Upper lobe of left lung (tissue), 6 donors: ENCODE measurements at regions not wholly inside any gene's neighbourhood (a gene's known extent, or its start where the extent isn't known, plus 50 kb on each side); places are given as distances from the start of the nearest gene placed in this dataset.

Source experiments
- ATAC-seq, 2 donors: fragments of 200-7000 bp; cut with Tn5 transposase; one replicate each; pipeline ENCODE4 v1.9.1; 2022; ENCODE audit warnings: mild to moderate bottlenecking in 2 of 2, moderate library complexity in 2 of 2; ENCODE audit not compliant: low FRiP score in 2 of 2
- DNase-seq, 2 donors: peaks; one replicate each; pipeline ENCODE4 v3.0.0-alpha.2; 2019 to 2020
- H3K27ac ChIP-seq, 4 donors: fragments of 200-600 bp; sonication (generic); one replicate each; pipeline ENCODE4 v1.5.1; 2016 to 2019
- H3K27me3 ChIP-seq, 4 donors: fragments of 200-600 bp; sonication (generic); one replicate each; pipeline ENCODE4 v1.5.1; 2017 to 2019
- H3K36me3 ChIP-seq, 4 donors: fragments of 200-600 bp; sonication (generic); one replicate each; pipeline ENCODE4 v1.5.1; 2016 to 2019
- H3K4me1 ChIP-seq, 4 donors: fragments of 200-600 bp; sonication (generic); one replicate each; pipeline ENCODE4 v1.5.1; 2018 to 2019
- H3K4me3 ChIP-seq, 4 donors: fragments of 200-600 bp; sonication (generic); one replicate each; pipeline ENCODE4 v1.5.1; 2017 to 2019; ENCODE audit warnings: mild to moderate bottlenecking in 2 of 4, moderate library complexity in 1 of 4
- H3K9me3 ChIP-seq, 4 donors: fragments of 200-600 bp; sonication (generic); one replicate each; pipeline ENCODE4 v1.5.1; 2018 to 2019
- EP300 ChIP-seq, 4 donors: sonication (generic); formaldehyde crosslinking; IDR thresholded peaks; one replicate each; pipeline ENCODE4 v1.5.1; 2017; ENCODE audit warnings: antibody characterized with exemption in 4 of 4, control low read depth in 2 of 4
- POLR2A ChIP-seq, 4 donors: fragments of 450-650 bp; IDR thresholded peaks; one replicate each; pipeline ENCODE4 v1.5.1; 2016 to 2017; ENCODE audit warnings: antibody characterized with exemption in 4 of 4, mild to moderate bottlenecking in 2 of 4
- POLR2AphosphoS5 ChIP-seq, 2 donors: sonication (generic); formaldehyde crosslinking; IDR thresholded peaks; one replicate each; pipeline ENCODE4 v1.5.1; 2017; ENCODE audit warnings: antibody characterized with exemption in 2 of 2
- WGBS, 2 donors: methylation state at CpG; one replicate each; pipeline ENCODE4 v1.1.5; 2017 to 2018; 5-methylcytosine and 5-hydroxymethylcytosine counted together
- TF ChIP-seq, protein P1 (sequence below), 6 experiments: fragments of 450-650 bp in 4 of 6; fragments of 200-600 bp in 2 of 6; sonication (generic) in 2 of 6; IDR thresholded peaks; one replicate each; pipeline ENCODE4 v1.5.1; 2016 to 2019; ENCODE audit warnings: antibody characterized with exemption in 6 of 6
- donor health status: DM: no; HTN: no; CAD: no; lungs with moderate emphysema.
- donor health status: DM: no; HTN: yes; CAD: no; lungs with severe emphysema.

DNA sequence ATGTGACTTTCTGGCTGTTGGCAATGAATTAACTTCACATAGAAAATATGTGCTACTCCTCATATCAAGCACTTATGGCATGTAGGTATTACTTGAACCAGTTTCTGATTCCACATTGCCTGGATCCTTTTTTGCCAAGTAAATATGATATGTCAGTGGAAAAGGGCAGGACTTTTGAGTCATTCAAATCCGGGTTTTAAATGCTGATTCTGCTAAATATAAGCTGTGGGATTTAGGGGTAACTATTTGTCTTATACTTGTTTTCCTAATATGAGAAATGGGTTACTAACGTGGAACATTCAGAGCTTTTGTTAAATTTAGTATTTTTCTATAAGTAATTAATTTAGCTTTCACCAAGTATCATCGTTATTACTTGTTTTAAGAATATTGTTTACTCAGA is 108.0 kb upstream of the HGF start:
- no peak for DNase-seq
- ATAC-seq: no peak
- Histone ChIP-seq H3K27ac (no peak overlapping the region), H3K36me3 (no peaks in the 10 kb centered on the region), H3K27me3 (no peaks in the 10 kb centered on the region), H3K4me3 (no peak overlapping the region), H3K4me1 (no peaks in the 10 kb centered on the region), H3K9me3 (no peaks in the 10 kb centered on the region)
- TF ChIP-seq POLR2AphosphoS5 (IDR thresholded peaks at IDR 0.05) (no peak), EP300 (IDR thresholded peaks at IDR 0.05) (no peak), POLR2A (IDR thresholded peaks at IDR 0.05) (no peak)
- TF ChIP-seq, protein P1, sequence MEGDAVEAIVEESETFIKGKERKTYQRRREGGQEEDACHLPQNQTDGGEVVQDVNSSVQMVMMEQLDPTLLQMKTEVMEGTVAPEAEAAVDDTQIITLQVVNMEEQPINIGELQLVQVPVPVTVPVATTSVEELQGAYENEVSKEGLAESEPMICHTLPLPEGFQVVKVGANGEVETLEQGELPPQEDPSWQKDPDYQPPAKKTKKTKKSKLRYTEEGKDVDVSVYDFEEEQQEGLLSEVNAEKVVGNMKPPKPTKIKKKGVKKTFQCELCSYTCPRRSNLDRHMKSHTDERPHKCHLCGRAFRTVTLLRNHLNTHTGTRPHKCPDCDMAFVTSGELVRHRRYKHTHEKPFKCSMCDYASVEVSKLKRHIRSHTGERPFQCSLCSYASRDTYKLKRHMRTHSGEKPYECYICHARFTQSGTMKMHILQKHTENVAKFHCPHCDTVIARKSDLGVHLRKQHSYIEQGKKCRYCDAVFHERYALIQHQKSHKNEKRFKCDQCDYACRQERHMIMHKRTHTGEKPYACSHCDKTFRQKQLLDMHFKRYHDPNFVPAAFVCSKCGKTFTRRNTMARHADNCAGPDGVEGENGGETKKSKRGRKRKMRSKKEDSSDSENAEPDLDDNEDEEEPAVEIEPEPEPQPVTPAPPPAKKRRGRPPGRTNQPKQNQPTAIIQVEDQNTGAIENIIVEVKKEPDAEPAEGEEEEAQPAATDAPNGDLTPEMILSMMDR (IDR thresholded peaks at IDR 0.05): no peak
- 87 to 92% methylated on average over 3 of the region's 3 CpGs for WGBS, 2 donors

DNA sequence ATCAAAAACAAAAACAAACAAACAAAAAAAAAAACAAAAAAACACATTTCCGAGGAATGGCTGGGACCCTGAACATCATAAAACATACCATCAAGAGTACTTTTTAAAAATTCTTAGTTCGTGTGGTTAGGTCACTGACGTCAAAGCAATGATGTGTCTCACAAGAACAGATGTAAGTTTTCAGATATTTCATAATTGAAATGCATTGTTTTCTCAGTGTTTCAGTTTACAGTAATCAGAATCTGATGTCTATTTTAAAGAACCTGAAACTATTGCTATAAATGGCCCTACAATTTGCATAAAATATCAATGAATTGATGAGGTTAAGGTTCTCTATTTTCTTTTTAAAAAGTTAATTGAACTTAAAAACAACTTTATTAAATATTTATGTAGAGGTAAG is 103.7 kb upstream of the HGF start:
- Histone ChIP-seq H3K4me3 (no peak overlapping the region), H3K27me3 (no peaks in the 10 kb centered on the region), H3K9me3 (no peaks in the 10 kb centered on the region), H3K36me3 (no peaks in the 10 kb centered on the region), H3K27ac (no peak overlapping the region), H3K4me1 (no peaks in the 10 kb centered on the region)
- DNase-seq (no peak), ATAC-seq (no peak)
- WGBS, 2 donors: 73% methylated on average over 3 of the region's 3 CpGs
- TF ChIP-seq POLR2A (IDR thresholded peaks at IDR 0.05) (no peak), POLR2AphosphoS5 (IDR thresholded peaks at IDR 0.05) (no peak), EP300 (IDR thresholded peaks at IDR 0.05) (no peak)
- TF ChIP-seq, protein P1 (IDR thresholded peaks at IDR 0.05): no peak

DNA sequence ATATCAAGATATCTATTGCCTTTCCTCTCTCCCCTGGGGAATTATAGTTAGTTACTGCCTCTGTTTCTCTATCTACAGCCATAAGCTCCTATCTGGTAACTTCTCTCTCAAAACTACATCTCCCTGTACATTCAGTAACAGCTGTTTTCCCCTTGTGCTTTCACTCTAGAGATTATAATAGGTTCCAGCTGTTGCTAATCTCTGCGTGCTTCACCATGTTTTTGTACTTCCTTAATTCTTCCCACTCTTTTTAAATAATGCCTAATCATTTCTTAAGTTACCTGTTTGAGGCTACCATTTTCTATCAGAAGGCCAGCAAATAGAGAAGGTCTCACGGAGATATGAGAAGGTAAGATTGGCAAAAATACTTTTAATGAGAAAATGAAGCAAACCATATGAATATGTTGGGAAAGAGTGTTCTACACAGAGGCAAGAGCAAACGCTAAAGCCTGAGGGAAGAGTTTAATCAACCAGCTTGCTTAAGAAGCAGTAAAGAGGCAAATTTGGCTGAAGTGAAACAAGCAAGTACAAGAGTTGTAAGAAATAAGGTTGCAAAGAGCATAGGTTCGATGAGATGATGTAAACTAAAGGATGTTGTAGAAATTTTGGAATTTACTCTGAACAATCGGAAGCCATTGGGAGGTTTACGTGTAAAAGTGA is 101.9 kb upstream of the HGF start:
- H3K36me3 ChIP-seq: no peaks in the 10 kb centered on the region
- H3K9me3 ChIP-seq: no peaks in the 10 kb centered on the region

DNA sequence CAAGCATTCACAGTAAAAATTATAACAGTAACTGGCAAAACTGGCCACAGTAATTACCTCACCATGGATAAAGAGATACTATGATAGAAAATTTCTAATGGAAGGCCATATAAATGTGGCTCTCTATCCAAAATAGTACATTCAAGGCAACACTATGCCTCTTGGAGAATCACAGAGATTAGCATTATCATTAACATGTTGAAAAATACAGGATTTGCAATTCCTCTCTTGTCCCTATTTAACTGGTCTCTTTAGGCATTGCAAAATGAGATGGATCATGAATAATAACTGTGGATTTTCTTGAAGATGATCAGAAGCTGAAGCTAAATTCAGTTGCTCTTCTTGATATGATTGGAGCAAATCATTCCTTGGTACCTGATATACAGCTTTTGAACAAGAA is 100.8 kb upstream of the HGF start:
- ATAC-seq (no peak), DNase-seq (no peak)
- Histone ChIP-seq H3K27ac (no peak overlapping the region), H3K27me3 (no peaks in the 10 kb centered on the region), H3K36me3 (no peaks in the 10 kb centered on the region), H3K4me1 (no peaks in the 10 kb centered on the region), H3K9me3 (no peaks in the 10 kb centered on the region), H3K4me3 (no peak overlapping the region)
- TF ChIP-seq EP300 (IDR thresholded peaks at IDR 0.05) (no peak), POLR2A (IDR thresholded peaks at IDR 0.05) (no peak), POLR2AphosphoS5 (IDR thresholded peaks at IDR 0.05) (no peak)
- TF ChIP-seq, protein P1 (IDR thresholded peaks at IDR 0.05): no peak

More for the DNA sequence above, 101.9 kb upstream of the HGF start:
- Histone ChIP-seq H3K27ac (no peak overlapping the region), H3K4me1 (no peaks in the 10 kb centered on the region), H3K4me3 (no peak overlapping the region), H3K27me3 (no peaks in the 10 kb centered on the region)
- TF ChIP-seq POLR2AphosphoS5 (IDR thresholded peaks at IDR 0.05): no peak
- no peak for TF ChIP-seq EP300 (IDR thresholded peaks at IDR 0.05)
- TF ChIP-seq, protein P1 (IDR thresholded peaks at IDR 0.05): no peak
- no peak for TF ChIP-seq POLR2A (IDR thresholded peaks at IDR 0.05)
- 86 to 89% methylated on average over 6 of the region's 6 CpGs for WGBS, 2 donors
- ATAC-seq (no peak), DNase-seq (no peak)

DNA sequence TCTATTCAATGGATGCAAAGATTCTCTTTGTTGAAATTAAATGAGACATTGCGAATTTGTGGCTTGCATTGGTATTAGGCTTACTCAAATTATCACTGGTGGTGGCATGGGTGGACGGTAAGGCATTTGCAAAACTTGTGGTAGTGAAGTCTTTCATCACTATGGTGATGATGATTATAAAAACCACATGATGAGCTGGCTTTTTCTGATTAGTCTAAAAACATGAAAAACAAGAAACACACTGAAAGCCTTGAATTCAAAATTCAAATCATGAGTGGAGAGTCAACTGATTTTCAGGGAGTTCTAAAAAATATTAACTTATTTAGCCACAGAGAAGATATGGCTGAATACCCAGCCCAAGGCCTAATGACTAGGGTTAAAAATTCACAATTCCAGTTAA is 99.8 kb upstream of the HGF start:
- no peaks in the 10 kb centered on the region for H3K36me3 ChIP-seq
- TF ChIP-seq POLR2A (IDR thresholded peaks at IDR 0.05): no peak
- TF ChIP-seq EP300 (IDR thresholded peaks at IDR 0.05): no peak
- TF ChIP-seq POLR2AphosphoS5 (IDR thresholded peaks at IDR 0.05): no peak
- TF ChIP-seq, protein P1 (IDR thresholded peaks at IDR 0.05): no peak
- H3K27me3 ChIP-seq: no peaks in the 10 kb centered on the region
- no peak overlapping the region for H3K27ac ChIP-seq
- no peak overlapping the region for H3K4me3 ChIP-seq
- WGBS, 2 donors: 85 to 90% methylated on average over 2 of the region's 2 CpGs
- H3K9me3 ChIP-seq: no peaks in the 10 kb centered on the region
- no peaks in the 10 kb centered on the region for H3K4me1 ChIP-seq
- DNase-seq (no peak), ATAC-seq (no peak)
